GM19467 (cell line): ENCODE measurements at regions not wholly inside any gene's neighbourhood (a gene's known extent, or its start where the extent isn't known, plus 50 kb on each side); places are given as distances from the start of the nearest gene placed in this dataset.
"Not testable (repeated sequence)": the region's sequence is repeated elsewhere in the genome, so short reads cannot be mapped to it uniquely, and the experiment has no call there.

Experiments used
- ATAC-seq: cut with Tn5 transposase; IDR thresholded peaks from one replicate; pipeline ENCODE4 v1.9.1; 2021; ENCODE audit warnings: mild to moderate bottlenecking, moderate library complexity; ENCODE audit not compliant: unreplicated experiment

- ATAC-seq, result no peak
These were observed 485.3 kb upstream of the ADARB2 start for GRCh38 chr10:2222631-2223030.

- ATAC-seq, result no peak
These were observed 477.5 kb upstream of the ADARB2 start for GRCh38 chr10:2214805-2215204.

GRCh38 chr10:2214092-2214491, 476.8 kb upstream of the ADARB2 start:
- no peak for ATAC-seq

GRCh38 chr10:2212244-2212834, 475.0 kb upstream of the ADARB2 start:
- ATAC-seq, result no peak

GRCh38 chr10:2210088-2210487, 472.8 kb upstream of the ADARB2 start:
- no peak for ATAC-seq

GRCh38 chr10:2208106-2208505, 470.8 kb upstream of the ADARB2 start:
- no peak for ATAC-seq

- no peak for ATAC-seq
These were observed 470.1 kb upstream of the ADARB2 start for GRCh38 chr10:2207246-2207922.

GRCh38 chr10:2205406-2205805, 468.1 kb upstream of the ADARB2 start:
- no peak for ATAC-seq

GRCh38 chr10:2202401-2202800, 465.1 kb upstream of the ADARB2 start:
- no peak for ATAC-seq

- ATAC-seq, result no peak
These were observed 464.3 kb upstream of the ADARB2 start for GRCh38 chr10:2201534-2202099.

- no peak for ATAC-seq
These were observed 460.3 kb upstream of the ADARB2 start for GRCh38 chr10:2197663-2198062.

GRCh38 chr10:2196272-2196671, 458.9 kb upstream of the ADARB2 start:
- no peak for ATAC-seq

GRCh38 chr10:2189356-2189755, 452.0 kb upstream of the ADARB2 start:
- ATAC-seq, result not testable (repeated sequence)

GRCh38 chr10:2188371-2188770, 451.0 kb upstream of the ADARB2 start:
- ATAC-seq, result no peak

GRCh38 chr10:2173327-2173726, 436.0 kb upstream of the ADARB2 start:
- ATAC-seq, result no peak

GRCh38 chr10:2165771-2166460, 428.6 kb upstream of the ADARB2 start:
- ATAC-seq, result no peak

- no peak for ATAC-seq
These were observed 413.0 kb upstream of the ADARB2 start for GRCh38 chr10:2150288-2150687.

- no peak for ATAC-seq
These were observed 408.7 kb upstream of the ADARB2 start for GRCh38 chr10:2145926-2146478.

- ATAC-seq, result no peak
These were observed 408.2 kb upstream of the ADARB2 start for GRCh38 chr10:2145491-2145890.

- ATAC-seq, result no peak
These were observed 407.3 kb upstream of the ADARB2 start for GRCh38 chr10:2144584-2144983.

GRCh38 chr10:2143213-2143835, 406.0 kb upstream of the ADARB2 start:
- no peak for ATAC-seq
